Suprapubic skin (tissue), 4 donors: ENCODE measurements at regions not wholly inside any gene's neighbourhood (a gene's known extent, or its start where the extent isn't known, plus 50 kb on each side); places are given as distances from the start of the nearest gene placed in this dataset.

Experiments used
- DNase-seq, 2 donors: peaks; one replicate each; pipeline ENCODE4 v3.0.0-alpha.2; 2019; ENCODE audit warnings: low spot score in 2 of 2
- H3K27ac ChIP-seq: fragments of 200-600 bp; sonication (generic); one replicate; pipeline ENCODE4 v1.5.1; 2019
- H3K27me3 ChIP-seq: fragments of 200-600 bp; sonication (generic); one replicate; pipeline ENCODE4 v1.5.1; 2019
- H3K36me3 ChIP-seq: fragments of 200-600 bp; sonication (generic); one replicate; pipeline ENCODE4 v1.5.1; 2019
- H3K4me1 ChIP-seq: fragments of 200-600 bp; sonication (generic); one replicate; pipeline ENCODE4 v1.5.1; 2019
- H3K4me3 ChIP-seq: fragments of 200-600 bp; sonication (generic); one replicate; pipeline ENCODE4 v1.5.1; 2019; ENCODE audit warnings: mild to moderate bottlenecking
- H3K9me3 ChIP-seq: fragments of 200-600 bp; sonication (generic); one replicate; pipeline ENCODE4 v1.5.1; 2019
- EP300 ChIP-seq: sonication (generic); formaldehyde crosslinking; IDR thresholded peaks from one replicate; pipeline ENCODE4 v1.6.1; 2017; ENCODE audit warnings: antibody characterized with exemption
- POLR2A ChIP-seq, 2 donors: fragments of 450-650 bp; IDR thresholded peaks; one replicate each; pipeline ENCODE4 v1.6.1; 2017; ENCODE audit warnings: antibody characterized with exemption in 2 of 2, mild to moderate bottlenecking in 2 of 2, moderate library complexity in 2 of 2
- POLR2AphosphoS5 ChIP-seq, 3 donors: sonication (generic); formaldehyde crosslinking; IDR thresholded peaks; one replicate each; pipeline ENCODE4 v1.6.1; 2017; ENCODE audit warnings: antibody characterized with exemption in 3 of 3
- WGBS: methylation state at CpG from one replicate; pipeline ENCODE4 v1.1.5; 2018; 5-methylcytosine and 5-hydroxymethylcytosine counted together
- TF ChIP-seq, protein P1 (sequence below), 2 donors: fragments of 200-600 bp in 1 of 2; fragments of 450-650 bp in 1 of 2; sonication (generic) in 1 of 2; IDR thresholded peaks; one replicate each; pipeline ENCODE4 v1.5.1; 2016 to 2019; ENCODE audit warnings: antibody characterized with exemption in 2 of 2, mild to moderate bottlenecking in 1 of 2, moderate library complexity in 1 of 2

DNA sequence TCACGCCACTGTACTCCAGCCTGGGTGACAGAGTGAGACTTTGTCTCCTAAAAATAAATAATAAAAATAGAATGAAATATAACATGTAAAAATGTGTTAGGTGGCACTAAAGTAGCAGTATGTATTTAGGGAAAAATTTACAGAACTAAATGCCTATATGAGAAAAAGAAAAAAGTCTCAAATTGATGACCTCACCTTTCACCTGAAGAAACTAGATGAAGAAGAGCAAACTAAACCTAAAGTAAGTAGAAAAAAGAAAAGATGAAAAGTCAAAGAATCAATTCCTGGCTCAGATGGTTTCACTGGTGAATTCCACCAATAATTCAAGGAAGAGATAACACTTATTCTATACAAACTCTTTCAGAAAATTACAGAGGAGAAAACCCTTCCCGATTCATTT, 106.5 kb upstream of the NANOS1 start:
- H3K27me3 ChIP-seq = no peaks in the 10 kb centered on the region
- no peak for DNase-seq
- WGBS = 93% methylated on average over 2 of the region's 2 CpGs
- TF ChIP-seq POLR2A (IDR thresholded peaks at IDR 0.05) = no peak
- TF ChIP-seq, protein P1, sequence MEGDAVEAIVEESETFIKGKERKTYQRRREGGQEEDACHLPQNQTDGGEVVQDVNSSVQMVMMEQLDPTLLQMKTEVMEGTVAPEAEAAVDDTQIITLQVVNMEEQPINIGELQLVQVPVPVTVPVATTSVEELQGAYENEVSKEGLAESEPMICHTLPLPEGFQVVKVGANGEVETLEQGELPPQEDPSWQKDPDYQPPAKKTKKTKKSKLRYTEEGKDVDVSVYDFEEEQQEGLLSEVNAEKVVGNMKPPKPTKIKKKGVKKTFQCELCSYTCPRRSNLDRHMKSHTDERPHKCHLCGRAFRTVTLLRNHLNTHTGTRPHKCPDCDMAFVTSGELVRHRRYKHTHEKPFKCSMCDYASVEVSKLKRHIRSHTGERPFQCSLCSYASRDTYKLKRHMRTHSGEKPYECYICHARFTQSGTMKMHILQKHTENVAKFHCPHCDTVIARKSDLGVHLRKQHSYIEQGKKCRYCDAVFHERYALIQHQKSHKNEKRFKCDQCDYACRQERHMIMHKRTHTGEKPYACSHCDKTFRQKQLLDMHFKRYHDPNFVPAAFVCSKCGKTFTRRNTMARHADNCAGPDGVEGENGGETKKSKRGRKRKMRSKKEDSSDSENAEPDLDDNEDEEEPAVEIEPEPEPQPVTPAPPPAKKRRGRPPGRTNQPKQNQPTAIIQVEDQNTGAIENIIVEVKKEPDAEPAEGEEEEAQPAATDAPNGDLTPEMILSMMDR (IDR thresholded peaks at IDR 0.05) = no peak
- no peak for TF ChIP-seq EP300
- TF ChIP-seq POLR2AphosphoS5 (IDR thresholded peaks at IDR 0.05) = no peak
- no peaks in the 10 kb centered on the region for H3K9me3 ChIP-seq
- no peaks in the 10 kb centered on the region for H3K36me3 ChIP-seq
- H3K27ac ChIP-seq = no peak overlapping the region
- no peaks in the 10 kb centered on the region for H3K4me1 ChIP-seq
- H3K4me3 ChIP-seq = no peak overlapping the region

GRCh38 chr10:118924493-118924892, 105.0 kb upstream of the NANOS1 start:
- no peak for TF ChIP-seq POLR2A (IDR thresholded peaks at IDR 0.05)
- TF ChIP-seq, protein P1 (IDR thresholded peaks at IDR 0.05) = no peak
- TF ChIP-seq POLR2AphosphoS5 (IDR thresholded peaks at IDR 0.05) = no peak
- TF ChIP-seq EP300 = no peak
- Histone ChIP-seq H3K27me3 (no peaks in the 10 kb centered on the region), H3K4me1 (no peaks in the 10 kb centered on the region), H3K36me3 (no peaks in the 10 kb centered on the region), H3K9me3 (no peaks in the 10 kb centered on the region), H3K4me3 (no peak overlapping the region), H3K27ac (no peak overlapping the region)
- WGBS = 84% methylated on average over 3 of the region's 3 CpGs
- no peak for DNase-seq

DNA sequence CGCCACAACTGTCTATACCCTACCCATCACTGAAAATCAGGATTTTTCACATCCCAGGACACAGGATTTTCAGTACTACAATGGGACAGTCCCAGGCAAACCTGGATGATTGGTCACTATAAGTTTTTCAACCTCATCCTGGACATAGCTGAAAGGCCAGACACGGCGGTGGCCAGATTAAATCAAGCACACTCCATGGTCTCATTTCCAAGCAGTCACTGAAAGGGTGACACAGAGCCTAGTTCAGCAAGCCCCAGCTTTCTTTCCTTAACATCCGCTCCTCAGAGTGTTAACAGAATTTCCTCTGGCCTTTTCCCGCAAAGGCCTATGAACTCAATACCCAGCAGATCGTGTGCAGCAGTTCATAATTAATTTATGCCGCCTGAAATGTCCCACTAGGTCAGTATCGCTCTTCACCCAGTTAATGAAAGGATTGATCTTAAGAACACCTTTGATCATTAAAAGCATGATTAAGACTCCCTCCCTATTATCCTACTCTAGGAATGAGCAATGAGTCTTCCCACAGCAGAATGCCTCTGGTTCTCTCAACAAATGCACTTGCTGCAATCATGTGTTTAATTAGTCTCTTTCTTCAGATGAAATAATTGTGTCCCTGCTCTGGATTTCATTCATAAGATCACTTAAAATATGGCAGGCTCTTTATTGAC, 104.0 kb upstream of the NANOS1 start:
- no peak for TF ChIP-seq POLR2AphosphoS5 (IDR thresholded peaks at IDR 0.05)
- TF ChIP-seq POLR2A (IDR thresholded peaks at IDR 0.05) = no peak
- TF ChIP-seq, protein P1 (IDR thresholded peaks at IDR 0.05) = no peak
- TF ChIP-seq EP300 = no peak
- no peak for DNase-seq
- H3K27me3 ChIP-seq = no peaks in the 10 kb centered on the region
- WGBS = 75% methylated on average over 8 of the region's 8 CpGs
- no peaks in the 10 kb centered on the region for H3K4me1 ChIP-seq
- H3K4me3 ChIP-seq = no peak overlapping the region
- H3K36me3 ChIP-seq = no peaks in the 10 kb centered on the region
- no peaks in the 10 kb centered on the region for H3K9me3 ChIP-seq
- no peak overlapping the region for H3K27ac ChIP-seq

- DNase-seq = no peak
- Histone ChIP-seq H3K4me1 (no peaks in the 10 kb centered on the region), H3K4me3 (no peak overlapping the region), H3K36me3 (no peaks in the 10 kb centered on the region), H3K27ac (no peak overlapping the region), H3K9me3 (no peaks in the 10 kb centered on the region), H3K27me3 (no peaks in the 10 kb centered on the region)
- TF ChIP-seq EP300 (no peak), POLR2AphosphoS5 (IDR thresholded peaks at IDR 0.05) (no peak), POLR2A (IDR thresholded peaks at IDR 0.05) (no peak)
- TF ChIP-seq, protein P1 (IDR thresholded peaks at IDR 0.05) = no peak
- 77% methylated on average over 3 of the region's 3 CpGs for WGBS
These were observed 103.5 kb upstream of the NANOS1 start for GRCh38 chr10:118926072-118926417.

DNA sequence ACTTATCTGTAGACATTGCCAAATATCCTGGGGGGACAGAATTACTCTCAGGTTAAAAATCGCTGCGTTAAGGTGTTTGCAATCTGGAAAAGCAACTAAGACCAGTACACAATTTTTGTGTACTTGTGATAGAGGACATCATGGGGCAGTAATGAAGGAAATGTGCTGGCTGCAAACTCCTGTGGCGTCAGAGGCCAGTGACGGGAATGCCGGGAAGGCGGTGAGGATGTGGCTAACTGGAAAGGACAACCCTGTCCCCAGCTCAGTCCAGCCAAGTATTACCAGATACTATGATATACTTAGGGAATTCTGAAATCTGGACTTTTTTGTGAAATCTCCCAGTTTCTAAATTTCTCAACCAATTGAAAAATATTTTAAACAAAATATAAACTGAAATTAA, 103.1 kb upstream of the NANOS1 start:
- TF ChIP-seq, protein P1 (IDR thresholded peaks at IDR 0.05) = no peak
- no peak for TF ChIP-seq POLR2AphosphoS5 (IDR thresholded peaks at IDR 0.05)
- no peak for TF ChIP-seq POLR2A (IDR thresholded peaks at IDR 0.05)
- no peak for TF ChIP-seq EP300
- WGBS = 74% methylated on average over 6 of the region's 6 CpGs

More for the DNA sequence above, 103.1 kb upstream of the NANOS1 start:
- Histone ChIP-seq H3K4me3 (no peak overlapping the region), H3K27me3 (no peaks in the 10 kb centered on the region), H3K27ac (no peak overlapping the region), H3K4me1 (no peaks in the 10 kb centered on the region), H3K9me3 (no peaks in the 10 kb centered on the region), H3K36me3 (no peaks in the 10 kb centered on the region)
- DNase-seq = no peak
